Neural cell (in vitro differentiated cells): ENCODE measurements at regions not wholly inside any gene's neighbourhood (a gene's known extent, or its start where the extent isn't known, plus 50 kb on each side); places are given as distances from the start of the nearest gene placed in this dataset.

ENCODE experiments used
- EP300 ChIP-seq: fragments of 450-650 bp; conservative IDR thresholded peaks from 2 replicates; pipeline ENCODE4 v1.6.1; 2014; ENCODE audit warnings: antibody characterized with exemption, mild to moderate bottlenecking, moderate library complexity; ENCODE audit not compliant: poor library complexity, severe bottlenecking
- EZH2 ChIP-seq: fragments of 200-600, 300-800 bp; shearing (Covaris generic), sonication (generic); IDR thresholded peaks from 2 replicates; pipeline ENCODE4 v1.6.1; 2014; ENCODE audit warnings: antibody characterized with exemption, low read length, borderline replicate concordance, mild to moderate bottlenecking; ENCODE audit not compliant: insufficient read depth, poor library complexity, severe bottlenecking
- TF ChIP-seq, protein P1 (sequence below): fragments of 450-650 bp; IDR thresholded peaks from 2 replicates; pipeline ENCODE4 v1.5.1; 2014; ENCODE audit warnings: antibody characterized with exemption, mild to moderate bottlenecking, moderate library complexity; ENCODE audit not compliant: poor library complexity, severe bottlenecking

DNA sequence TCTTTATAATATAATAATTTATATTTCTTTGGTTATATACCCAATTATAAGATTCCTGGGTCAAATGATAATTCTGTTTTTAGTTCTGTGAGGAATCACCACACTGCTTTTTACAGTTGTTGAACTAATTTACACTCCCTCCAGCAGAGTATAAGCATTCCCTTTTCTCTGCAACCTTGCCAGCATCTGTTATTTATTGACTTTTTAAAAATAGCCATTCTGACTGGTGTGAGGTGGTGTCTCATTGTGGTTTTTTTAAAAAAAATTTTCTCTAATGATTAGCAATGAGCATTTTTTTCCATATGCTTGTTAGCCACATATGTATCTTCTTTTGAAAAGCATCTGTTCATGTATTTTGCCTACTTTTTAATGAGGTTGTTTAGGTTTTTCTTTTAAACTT, 122.2 kb downstream of the ZNF486 start:
- TF ChIP-seq, protein P1, sequence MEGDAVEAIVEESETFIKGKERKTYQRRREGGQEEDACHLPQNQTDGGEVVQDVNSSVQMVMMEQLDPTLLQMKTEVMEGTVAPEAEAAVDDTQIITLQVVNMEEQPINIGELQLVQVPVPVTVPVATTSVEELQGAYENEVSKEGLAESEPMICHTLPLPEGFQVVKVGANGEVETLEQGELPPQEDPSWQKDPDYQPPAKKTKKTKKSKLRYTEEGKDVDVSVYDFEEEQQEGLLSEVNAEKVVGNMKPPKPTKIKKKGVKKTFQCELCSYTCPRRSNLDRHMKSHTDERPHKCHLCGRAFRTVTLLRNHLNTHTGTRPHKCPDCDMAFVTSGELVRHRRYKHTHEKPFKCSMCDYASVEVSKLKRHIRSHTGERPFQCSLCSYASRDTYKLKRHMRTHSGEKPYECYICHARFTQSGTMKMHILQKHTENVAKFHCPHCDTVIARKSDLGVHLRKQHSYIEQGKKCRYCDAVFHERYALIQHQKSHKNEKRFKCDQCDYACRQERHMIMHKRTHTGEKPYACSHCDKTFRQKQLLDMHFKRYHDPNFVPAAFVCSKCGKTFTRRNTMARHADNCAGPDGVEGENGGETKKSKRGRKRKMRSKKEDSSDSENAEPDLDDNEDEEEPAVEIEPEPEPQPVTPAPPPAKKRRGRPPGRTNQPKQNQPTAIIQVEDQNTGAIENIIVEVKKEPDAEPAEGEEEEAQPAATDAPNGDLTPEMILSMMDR = no peak
- TF ChIP-seq EZH2 (no peak), EP300 (no peak)
